Right kidney (tissue), 1 donor: ENCODE measurements at regions not wholly inside any gene's neighbourhood (a gene's known extent, or its start where the extent isn't known, plus 50 kb on each side); places are given as distances from the start of the nearest gene placed in this dataset.
"Not testable (repeated sequence)": the region's sequence is repeated elsewhere in the genome, so short reads cannot be mapped to it uniquely, and the experiment has no call there.

Source experiments
- DNase-seq: peaks from one replicate; pipeline ENCODE4 v3.0.0-alpha.2; 2016

- no peak for DNase-seq
Measured at GRCh38 chr5:66234241-66234640, 90.1 kb downstream of the SREK1 start.

- DNase-seq, result no peak
Measured at GRCh38 chr5:66238435-66238834, 94.3 kb downstream of the SREK1 start.

GRCh38 chr5:66239034-66239433, 94.9 kb downstream of the SREK1 start:
- no peak for DNase-seq

- no peak for DNase-seq
Measured at GRCh38 chr5:66241136-66241825, 97.2 kb downstream of the SREK1 start.

GRCh38 chr5:66242050-66242715, 98.1 kb downstream of the SREK1 start:
- DNase-seq, result no peak

GRCh38 chr5:66246608-66247007, 102.5 kb downstream of the SREK1 start:
- DNase-seq, result no peak

GRCh38 chr5:66247176-66247960, 103.3 kb downstream of the SREK1 start:
- DNase-seq, result no peak

- DNase-seq, result no peak
Measured at GRCh38 chr5:66248874-66249273, 104.8 kb downstream of the SREK1 start.

- DNase-seq, result no peak
Measured at GRCh38 chr5:66249920-66250319, 105.8 kb downstream of the SREK1 start.

- no peak for DNase-seq
Measured at GRCh38 chr5:66252849-66253248, 108.7 kb downstream of the SREK1 start.

GRCh38 chr5:66255714-66256113, 111.6 kb downstream of the SREK1 start:
- DNase-seq, result no peak

GRCh38 chr5:66273121-66273520, 129.0 kb downstream of the SREK1 start:
- no peak for DNase-seq

GRCh38 chr5:66276986-66277385, 132.9 kb downstream of the SREK1 start:
- no peak for DNase-seq

- no peak for DNase-seq
Measured at GRCh38 chr5:66277981-66278380, 133.9 kb downstream of the SREK1 start.

- no peak for DNase-seq
Measured at GRCh38 chr5:66281294-66281693, 137.2 kb downstream of the SREK1 start.

- no peak for DNase-seq
Measured at GRCh38 chr5:66284588-66285342, 140.7 kb downstream of the SREK1 start.

- no peak for DNase-seq
Measured at GRCh38 chr5:66285343-66285922, 141.3 kb downstream of the SREK1 start.

- DNase-seq, result no peak
Measured at GRCh38 chr5:66291771-66292170, 147.7 kb downstream of the SREK1 start.

GRCh38 chr5:66293851-66294250, 149.8 kb downstream of the SREK1 start:
- DNase-seq, result not testable (repeated sequence)

- DNase-seq, result no peak
Measured at GRCh38 chr5:66299463-66299862, 155.4 kb downstream of the SREK1 start.

- DNase-seq, result no peak
Measured at GRCh38 chr5:66302344-66302743, 158.2 kb downstream of the SREK1 start.
